Suprapubic skin (tissue), 4 donors: ENCODE measurements at regions not wholly inside any gene's neighbourhood (a gene's known extent, or its start where the extent isn't known, plus 50 kb on each side); places are given as distances from the start of the nearest gene placed in this dataset.

ENCODE experiments used
- POLR2A ChIP-seq, 2 donors: fragments of 450-650 bp; IDR thresholded peaks; one replicate each; pipeline ENCODE4 v1.6.1; 2017; ENCODE audit warnings: antibody characterized with exemption in 2 of 2, mild to moderate bottlenecking in 2 of 2, moderate library complexity in 2 of 2
- POLR2AphosphoS5 ChIP-seq, 3 donors: sonication (generic); formaldehyde crosslinking; IDR thresholded peaks; one replicate each; pipeline ENCODE4 v1.6.1; 2017; ENCODE audit warnings: antibody characterized with exemption in 3 of 3
- TF ChIP-seq, protein P1 (sequence below), 2 donors: fragments of 200-600 bp in 1 of 2; fragments of 450-650 bp in 1 of 2; sonication (generic) in 1 of 2; IDR thresholded peaks; one replicate each; pipeline ENCODE4 v1.5.1; 2016 to 2019; ENCODE audit warnings: antibody characterized with exemption in 2 of 2, mild to moderate bottlenecking in 1 of 2, moderate library complexity in 1 of 2

DNA sequence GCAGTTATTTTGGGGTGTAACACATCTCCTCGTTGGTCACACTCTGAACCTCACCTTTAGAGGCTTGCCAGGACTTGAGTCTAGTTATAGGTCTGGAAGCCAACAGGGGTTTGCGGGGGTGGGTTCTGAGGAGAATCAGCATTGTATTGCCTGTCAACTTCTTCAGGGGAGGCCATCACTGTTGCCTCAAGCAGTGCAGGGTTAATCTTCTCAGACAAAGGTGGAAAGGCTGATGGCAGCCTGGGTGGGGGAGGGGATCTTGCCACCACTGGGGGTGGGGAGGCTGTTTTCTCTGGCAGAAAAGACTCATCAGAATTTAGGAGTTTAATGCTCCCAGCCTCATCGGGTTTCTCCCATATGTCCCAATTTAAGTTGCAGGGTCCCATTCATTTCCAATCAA is 387.8 kb downstream of the PRR32 start:
- TF ChIP-seq, protein P1, sequence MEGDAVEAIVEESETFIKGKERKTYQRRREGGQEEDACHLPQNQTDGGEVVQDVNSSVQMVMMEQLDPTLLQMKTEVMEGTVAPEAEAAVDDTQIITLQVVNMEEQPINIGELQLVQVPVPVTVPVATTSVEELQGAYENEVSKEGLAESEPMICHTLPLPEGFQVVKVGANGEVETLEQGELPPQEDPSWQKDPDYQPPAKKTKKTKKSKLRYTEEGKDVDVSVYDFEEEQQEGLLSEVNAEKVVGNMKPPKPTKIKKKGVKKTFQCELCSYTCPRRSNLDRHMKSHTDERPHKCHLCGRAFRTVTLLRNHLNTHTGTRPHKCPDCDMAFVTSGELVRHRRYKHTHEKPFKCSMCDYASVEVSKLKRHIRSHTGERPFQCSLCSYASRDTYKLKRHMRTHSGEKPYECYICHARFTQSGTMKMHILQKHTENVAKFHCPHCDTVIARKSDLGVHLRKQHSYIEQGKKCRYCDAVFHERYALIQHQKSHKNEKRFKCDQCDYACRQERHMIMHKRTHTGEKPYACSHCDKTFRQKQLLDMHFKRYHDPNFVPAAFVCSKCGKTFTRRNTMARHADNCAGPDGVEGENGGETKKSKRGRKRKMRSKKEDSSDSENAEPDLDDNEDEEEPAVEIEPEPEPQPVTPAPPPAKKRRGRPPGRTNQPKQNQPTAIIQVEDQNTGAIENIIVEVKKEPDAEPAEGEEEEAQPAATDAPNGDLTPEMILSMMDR (IDR thresholded peaks at IDR 0.05): no peak
- no peak for TF ChIP-seq POLR2A (IDR thresholded peaks at IDR 0.05)
- TF ChIP-seq POLR2AphosphoS5 (IDR thresholded peaks at IDR 0.05): no peak
